NT2/D1 (cell line): ENCODE measurements at regions not wholly inside any gene's neighbourhood (a gene's known extent, or its start where the extent isn't known, plus 50 kb on each side); places are given as distances from the start of the nearest gene placed in this dataset.

Experiments
- SUZ12 ChIP-seq: IDR thresholded peaks from 2 replicates; pipeline ENCODE4 v1.6.1; 2011; ENCODE audit not compliant: insufficient read length, insufficient read depth; ENCODE audit errors: extremely low read depth
- YY1 ChIP-seq: IDR thresholded peaks from 2 replicates; pipeline ENCODE4 v1.6.1; 2011; ENCODE audit not compliant: insufficient read length, insufficient read depth
- ZNF274 ChIP-seq: IDR thresholded peaks from 2 replicates; pipeline ENCODE4 v1.6.1; 2011; ENCODE audit warnings: mild to moderate bottlenecking, low read depth, low read length

DNA sequence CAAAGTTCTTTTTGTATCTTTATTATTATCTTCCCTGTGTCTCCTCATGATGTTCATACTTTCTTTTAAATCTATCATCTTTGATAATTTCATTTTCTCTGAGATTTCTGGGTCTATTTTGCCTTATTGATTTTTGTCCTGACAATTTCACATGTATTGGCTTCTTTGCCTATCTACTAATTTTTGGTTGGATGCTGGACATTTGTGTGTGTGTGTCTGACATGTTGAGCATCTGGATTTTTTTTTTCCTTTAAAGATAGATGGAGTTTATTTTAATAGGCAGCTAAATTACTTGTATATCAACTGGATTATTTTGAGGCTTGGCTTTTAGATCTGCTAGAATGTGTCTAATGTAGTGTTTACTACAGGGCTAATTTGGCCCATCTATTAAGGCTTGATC is 178.0 kb upstream of the MOCS2 start:
- no peak for TF ChIP-seq SUZ12
- no peak for TF ChIP-seq ZNF274
- no peak for TF ChIP-seq YY1
